ENCODE measurements at regions not wholly inside any gene's neighbourhood (a gene's known extent, or its start where the extent isn't known, plus 50 kb on each side); places are given as distances from the start of the nearest gene placed in this dataset.

DNA sequence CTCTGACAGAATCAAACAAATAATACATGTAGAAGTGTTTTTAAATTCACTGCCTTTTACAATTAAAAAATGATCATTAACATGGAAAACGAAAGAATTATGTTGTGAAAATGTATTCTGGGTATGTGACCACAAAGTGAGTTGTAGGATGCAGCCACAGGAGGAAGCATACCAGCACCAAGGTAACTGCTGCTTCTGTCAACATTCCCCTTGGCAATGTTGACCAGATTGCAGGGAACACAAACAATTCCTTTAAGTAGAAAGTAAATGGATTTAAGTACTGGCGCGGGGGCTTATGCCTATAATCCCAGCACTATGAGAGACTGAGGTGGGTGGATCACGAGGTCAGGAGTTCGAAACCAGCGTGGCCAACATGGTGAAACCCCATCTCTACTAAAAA, 1877.9 kb upstream of the PCDH7 start:
- POLR2A ChIA-PET = no interaction called here
- Histone ChIP-seq H3K27ac (ENCODE audit: control insufficient read depth, insufficient read depth) (no peak overlapping the region), H3K9ac (ENCODE audit: control insufficient read depth, insufficient read depth, low read length) (no peak overlapping the region), H3K36me3 (ENCODE audit: control insufficient read depth in 2 of 2, insufficient read depth in 2 of 2, low read length in 1 of 2) (no peaks in the 10 kb centered on the region), H2AFZ (ENCODE audit: control insufficient read depth, low read depth, low read length) (no peak overlapping the region), H3K27me3 (replicated peaks in 1 of 2; ENCODE audit: control insufficient read depth in 2 of 2, insufficient read depth in 2 of 2, low read length in 1 of 2) (no peaks in the 10 kb centered on the region), H3K4me2 (ENCODE audit: control insufficient read depth, insufficient read depth) (no peak overlapping the region), H3K79me2 (ENCODE audit: control insufficient read depth, insufficient read depth, low read length) (no peaks in the 10 kb centered on the region), H3K9me3 (replicated peaks; ENCODE audit: control insufficient read depth, insufficient read depth, low read length) (no peaks in the 10 kb centered on the region), H3K4me3 (no peak overlapping the region), H3K4me1 (ENCODE audit: control insufficient read depth, insufficient read depth, low read length) (no peaks in the 10 kb centered on the region), H4K20me1 (ENCODE audit: control insufficient read depth, insufficient read depth) (no peaks in the 10 kb centered on the region)
- 15% methylated on average over 6 of the region's 6 CpGs for WGBS (ENCODE audit: insufficient coverage, insufficient replicate concordance, low lambda C conversion rate, missing lambda C conversion rate)
- SMC1A ChIA-PET (ENCODE audit: uncharacterized antibody, unreplicated experiment) = interaction anchor here (0.7 kb wide), 1 partner anchor 1982 kb away, joined by 3 read pairs; no protein-coding TSS in a partner anchor
- RAD21 ChIA-PET (ENCODE audit: unreplicated experiment) = no interaction called here
- intact Hi-C loops (cut with micrococcal nuclease; ENCODE audit: unreplicated experiment) (no loop called here), in situ Hi-C loops (cut with MboI) (no loop called here)
- ATAC-seq (no peak), DNase-seq (ENCODE audit: low read depth, low spot score) (no peak), FAIRE-seq (no peak)
- BruUV-seq (replicated peaks) = no TSS peak
- CTCF ChIA-PET = interaction anchor here (0.6 kb wide), 1 partner anchor 279 kb away, joined by 4 read pairs; no protein-coding TSS in a partner anchor
- TF ChIP-seq, protein P1, sequence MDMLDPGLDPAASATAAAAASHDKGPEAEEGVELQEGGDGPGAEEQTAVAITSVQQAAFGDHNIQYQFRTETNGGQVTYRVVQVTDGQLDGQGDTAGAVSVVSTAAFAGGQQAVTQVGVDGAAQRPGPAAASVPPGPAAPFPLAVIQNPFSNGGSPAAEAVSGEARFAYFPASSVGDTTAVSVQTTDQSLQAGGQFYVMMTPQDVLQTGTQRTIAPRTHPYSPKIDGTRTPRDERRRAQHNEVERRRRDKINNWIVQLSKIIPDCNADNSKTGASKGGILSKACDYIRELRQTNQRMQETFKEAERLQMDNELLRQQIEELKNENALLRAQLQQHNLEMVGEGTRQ (IDR thresholded peaks at IDR 0.05; ENCODE audit: borderline replicate concordance, low read depth, low read length) = no peak
- TF ChIP-seq MTA3 (IDR thresholded peaks at IDR 0.05; ENCODE audit: borderline replicate concordance, low read length) (no peak), ZNF384 (IDR thresholded peaks at IDR 0.05; ENCODE audit: borderline replicate concordance, low read depth, low read length) (no peak), HCFC1 (IDR thresholded peaks at IDR 0.05; ENCODE audit: low read length) (no peak), KLF5 (IDR thresholded peaks at IDR 0.05; ENCODE audit: partially characterized antibody) (no peak), RB1 (IDR thresholded peaks at IDR 0.05; ENCODE audit: borderline replicate concordance) (no peak), ATF7 (IDR thresholded peaks at IDR 0.05; ENCODE audit: low read depth) (no peak), NBN (IDR thresholded peaks at IDR 0.05) (no peak), CBX3 (IDR thresholded peaks at IDR 0.05; ENCODE audit: borderline replicate concordance, low read depth) (no peak), TAF1 (IDR thresholded peaks at IDR 0.05; ENCODE audit: borderline replicate concordance, low read depth, low read length) (no peak), NFYB (IDR thresholded peaks at IDR 0.05; ENCODE audit: insufficient read depth, low read depth, low read length) (no peak), PAX8 (IDR thresholded peaks at IDR 0.05) (no peak), SRF (IDR thresholded peaks at IDR 0.05; ENCODE audit: low read depth in 2 of 2, low read length in 2 of 2) (no peak)
- TF ChIP-seq, protein P2, sequence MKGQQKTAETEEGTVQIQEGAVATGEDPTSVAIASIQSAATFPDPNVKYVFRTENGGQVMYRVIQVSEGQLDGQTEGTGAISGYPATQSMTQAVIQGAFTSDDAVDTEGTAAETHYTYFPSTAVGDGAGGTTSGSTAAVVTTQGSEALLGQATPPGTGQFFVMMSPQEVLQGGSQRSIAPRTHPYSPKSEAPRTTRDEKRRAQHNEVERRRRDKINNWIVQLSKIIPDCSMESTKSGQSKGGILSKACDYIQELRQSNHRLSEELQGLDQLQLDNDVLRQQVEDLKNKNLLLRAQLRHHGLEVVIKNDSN (IDR thresholded peaks at IDR 0.05; ENCODE audit: borderline replicate concordance, extremely low read length, insufficient read depth, low read depth, low read length) = no peak
- TF ChIP-seq, protein P3, sequence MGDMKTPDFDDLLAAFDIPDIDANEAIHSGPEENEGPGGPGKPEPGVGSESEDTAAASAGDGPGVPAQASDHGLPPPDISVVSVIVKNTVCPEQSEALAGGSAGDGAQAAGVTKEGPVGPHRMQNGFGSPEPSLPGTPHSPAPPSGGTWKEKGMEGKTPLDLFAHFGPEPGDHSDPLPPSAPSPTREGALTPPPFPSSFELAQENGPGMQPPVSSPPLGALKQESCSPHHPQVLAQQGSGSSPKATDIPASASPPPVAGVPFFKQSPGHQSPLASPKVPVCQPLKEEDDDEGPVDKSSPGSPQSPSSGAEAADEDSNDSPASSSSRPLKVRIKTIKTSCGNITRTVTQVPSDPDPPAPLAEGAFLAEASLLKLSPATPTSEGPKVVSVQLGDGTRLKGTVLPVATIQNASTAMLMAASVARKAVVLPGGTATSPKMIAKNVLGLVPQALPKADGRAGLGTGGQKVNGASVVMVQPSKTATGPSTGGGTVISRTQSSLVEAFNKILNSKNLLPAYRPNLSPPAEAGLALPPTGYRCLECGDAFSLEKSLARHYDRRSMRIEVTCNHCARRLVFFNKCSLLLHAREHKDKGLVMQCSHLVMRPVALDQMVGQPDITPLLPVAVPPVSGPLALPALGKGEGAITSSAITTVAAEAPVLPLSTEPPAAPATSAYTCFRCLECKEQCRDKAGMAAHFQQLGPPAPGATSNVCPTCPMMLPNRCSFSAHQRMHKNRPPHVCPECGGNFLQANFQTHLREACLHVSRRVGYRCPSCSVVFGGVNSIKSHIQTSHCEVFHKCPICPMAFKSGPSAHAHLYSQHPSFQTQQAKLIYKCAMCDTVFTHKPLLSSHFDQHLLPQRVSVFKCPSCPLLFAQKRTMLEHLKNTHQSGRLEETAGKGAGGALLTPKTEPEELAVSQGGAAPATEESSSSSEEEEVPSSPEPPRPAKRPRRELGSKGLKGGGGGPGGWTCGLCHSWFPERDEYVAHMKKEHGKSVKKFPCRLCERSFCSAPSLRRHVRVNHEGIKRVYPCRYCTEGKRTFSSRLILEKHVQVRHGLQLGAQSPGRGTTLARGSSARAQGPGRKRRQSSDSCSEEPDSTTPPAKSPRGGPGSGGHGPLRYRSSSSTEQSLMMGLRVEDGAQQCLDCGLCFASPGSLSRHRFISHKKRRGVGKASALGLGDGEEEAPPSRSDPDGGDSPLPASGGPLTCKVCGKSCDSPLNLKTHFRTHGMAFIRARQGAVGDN (IDR thresholded peaks at IDR 0.05) = no peak
- TF ChIP-seq, protein P4, sequence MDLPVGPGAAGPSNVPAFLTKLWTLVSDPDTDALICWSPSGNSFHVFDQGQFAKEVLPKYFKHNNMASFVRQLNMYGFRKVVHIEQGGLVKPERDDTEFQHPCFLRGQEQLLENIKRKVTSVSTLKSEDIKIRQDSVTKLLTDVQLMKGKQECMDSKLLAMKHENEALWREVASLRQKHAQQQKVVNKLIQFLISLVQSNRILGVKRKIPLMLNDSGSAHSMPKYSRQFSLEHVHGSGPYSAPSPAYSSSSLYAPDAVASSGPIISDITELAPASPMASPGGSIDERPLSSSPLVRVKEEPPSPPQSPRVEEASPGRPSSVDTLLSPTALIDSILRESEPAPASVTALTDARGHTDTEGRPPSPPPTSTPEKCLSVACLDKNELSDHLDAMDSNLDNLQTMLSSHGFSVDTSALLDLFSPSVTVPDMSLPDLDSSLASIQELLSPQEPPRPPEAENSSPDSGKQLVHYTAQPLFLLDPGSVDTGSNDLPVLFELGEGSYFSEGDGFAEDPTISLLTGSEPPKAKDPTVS (IDR thresholded peaks at IDR 0.05; ENCODE audit: low read depth, low read length) = no peak
- TF ChIP-seq, protein P5, sequence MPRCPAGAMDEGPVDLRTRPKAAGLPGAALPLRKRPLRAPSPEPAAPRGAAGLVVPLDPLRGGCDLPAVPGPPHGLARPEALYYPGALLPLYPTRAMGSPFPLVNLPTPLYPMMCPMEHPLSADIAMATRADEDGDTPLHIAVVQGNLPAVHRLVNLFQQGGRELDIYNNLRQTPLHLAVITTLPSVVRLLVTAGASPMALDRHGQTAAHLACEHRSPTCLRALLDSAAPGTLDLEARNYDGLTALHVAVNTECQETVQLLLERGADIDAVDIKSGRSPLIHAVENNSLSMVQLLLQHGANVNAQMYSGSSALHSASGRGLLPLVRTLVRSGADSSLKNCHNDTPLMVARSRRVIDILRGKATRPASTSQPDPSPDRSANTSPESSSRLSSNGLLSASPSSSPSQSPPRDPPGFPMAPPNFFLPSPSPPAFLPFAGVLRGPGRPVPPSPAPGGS (IDR thresholded peaks at IDR 0.05; ENCODE audit: borderline replicate concordance, insufficient read depth, low read depth, low read length, poor library complexity, severe bottlenecking) = no peak

All from GM12878 (cell line).